ENCODE measurements at regions not wholly inside any gene's neighbourhood (a gene's known extent, or its start where the extent isn't known, plus 50 kb on each side); places are given as distances from the start of the nearest gene placed in this dataset.

DNA sequence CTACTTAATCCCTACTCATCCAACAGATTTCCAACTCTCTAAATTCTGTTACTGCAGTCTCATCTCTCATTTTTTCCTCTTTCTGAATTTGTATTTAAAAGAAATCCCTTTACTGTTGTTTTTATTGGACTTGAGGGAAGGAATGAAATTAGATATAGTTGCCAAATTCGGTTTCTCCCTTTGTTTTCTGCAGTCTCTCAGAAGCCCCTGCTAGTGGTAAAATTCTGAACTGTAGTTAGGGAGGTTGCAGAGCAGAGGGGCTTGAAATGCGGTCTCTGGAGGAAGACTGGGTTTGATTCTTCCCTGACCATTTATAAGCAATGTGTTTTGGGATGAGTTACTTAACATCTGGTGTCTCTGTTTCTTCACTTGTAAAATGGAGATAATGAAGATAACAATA is 106.3 kb upstream of the TBX18 start:
- H3K27me3 ChIP-seq (ENCODE audit: control insufficient read depth, insufficient read depth, low read length, poor library complexity, severe bottlenecking): no peaks in the 10 kb centered on the region
- H3K27me3 Mint-ChIP-seq (ENCODE audit: insufficient read depth): no peaks in the 10 kb centered on the region
- H3K36me3 ChIP-seq (ENCODE audit: control insufficient read depth, insufficient read depth, low read length): no peaks in the 10 kb centered on the region
- no peak overlapping the region for H3K9ac ChIP-seq (ENCODE audit: extremely low read depth, low read length, poor library complexity, severe bottlenecking)
- H3K4me3 ChIP-seq (ENCODE audit: low read length): no peak overlapping the region
- no peaks in the 10 kb centered on the region for H3K4me1 Mint-ChIP-seq
- H3K4me3 Mint-ChIP-seq: no peak overlapping the region
- DNase-seq: no peak
- H3K9me3 Mint-ChIP-seq: no peaks in the 10 kb centered on the region
- TF ChIP-seq, protein P1, sequence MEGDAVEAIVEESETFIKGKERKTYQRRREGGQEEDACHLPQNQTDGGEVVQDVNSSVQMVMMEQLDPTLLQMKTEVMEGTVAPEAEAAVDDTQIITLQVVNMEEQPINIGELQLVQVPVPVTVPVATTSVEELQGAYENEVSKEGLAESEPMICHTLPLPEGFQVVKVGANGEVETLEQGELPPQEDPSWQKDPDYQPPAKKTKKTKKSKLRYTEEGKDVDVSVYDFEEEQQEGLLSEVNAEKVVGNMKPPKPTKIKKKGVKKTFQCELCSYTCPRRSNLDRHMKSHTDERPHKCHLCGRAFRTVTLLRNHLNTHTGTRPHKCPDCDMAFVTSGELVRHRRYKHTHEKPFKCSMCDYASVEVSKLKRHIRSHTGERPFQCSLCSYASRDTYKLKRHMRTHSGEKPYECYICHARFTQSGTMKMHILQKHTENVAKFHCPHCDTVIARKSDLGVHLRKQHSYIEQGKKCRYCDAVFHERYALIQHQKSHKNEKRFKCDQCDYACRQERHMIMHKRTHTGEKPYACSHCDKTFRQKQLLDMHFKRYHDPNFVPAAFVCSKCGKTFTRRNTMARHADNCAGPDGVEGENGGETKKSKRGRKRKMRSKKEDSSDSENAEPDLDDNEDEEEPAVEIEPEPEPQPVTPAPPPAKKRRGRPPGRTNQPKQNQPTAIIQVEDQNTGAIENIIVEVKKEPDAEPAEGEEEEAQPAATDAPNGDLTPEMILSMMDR (conservative IDR thresholded peaks at IDR 0.05): peak; percentile 54
- no peak overlapping the region for H3K27ac ChIP-seq (ENCODE audit: low read depth, low read length)
- H3K4me1 ChIP-seq (ENCODE audit: control insufficient read depth, insufficient read depth, low read length): no peaks in the 10 kb centered on the region
- H3K9me3 ChIP-seq (ENCODE audit: control insufficient read depth, low read length): no peaks in the 10 kb centered on the region
- WGBS, 2 experiments (ENCODE audit: insufficient coverage in 1 of 2, insufficient read length in 1 of 2): 72 to 80% methylated on average over 1 to 2 of the region's 2 CpGs
- H3K36me3 Mint-ChIP-seq (ENCODE audit: low read depth): no peaks in the 10 kb centered on the region
- no peak overlapping the region for H3K27ac Mint-ChIP-seq

DNA sequence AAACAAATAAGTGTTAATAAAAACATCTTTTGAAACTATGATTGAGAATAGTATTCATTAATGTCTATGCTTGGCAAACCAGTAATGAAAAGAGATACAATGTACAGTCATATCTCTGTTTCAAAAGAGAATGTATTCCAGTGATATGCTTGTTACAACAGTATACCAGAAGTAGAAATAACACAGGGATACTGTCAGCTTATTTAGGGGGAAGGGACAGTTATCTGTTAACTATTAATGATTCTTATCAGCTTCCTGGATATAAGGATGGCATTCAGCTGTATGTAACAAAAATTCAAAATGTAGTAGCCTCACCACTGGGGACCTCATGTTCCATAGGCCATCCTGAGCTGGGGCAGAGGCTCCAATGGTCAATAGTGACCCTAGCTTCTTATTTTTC is 103.8 kb upstream of the TBX18 start:
- H3K9ac ChIP-seq (ENCODE audit: extremely low read depth, low read length, poor library complexity, severe bottlenecking): no peak overlapping the region
- Mint-ChIP-seq H3K27ac (no peak overlapping the region), H3K4me1 (no peaks in the 10 kb centered on the region), H3K27me3 (ENCODE audit: insufficient read depth) (no peaks in the 10 kb centered on the region), H3K9me3 (no peaks in the 10 kb centered on the region), H3K4me3 (no peak overlapping the region), H3K36me3 (ENCODE audit: low read depth) (no peaks in the 10 kb centered on the region)
- H3K4me1 ChIP-seq (ENCODE audit: control insufficient read depth, insufficient read depth, low read length): no peaks in the 10 kb centered on the region
- H3K4me3 ChIP-seq (ENCODE audit: low read length): no peak overlapping the region
- TF ChIP-seq, protein P1 (conservative IDR thresholded peaks at IDR 0.05): no peak
- no peak overlapping the region for H3K27ac ChIP-seq (ENCODE audit: low read depth, low read length)
- no peak for DNase-seq
- no peaks in the 10 kb centered on the region for H3K36me3 ChIP-seq (ENCODE audit: control insufficient read depth, insufficient read depth, low read length)
- H3K27me3 ChIP-seq (ENCODE audit: control insufficient read depth, insufficient read depth, low read length, poor library complexity, severe bottlenecking): no peaks in the 10 kb centered on the region
- no peaks in the 10 kb centered on the region for H3K9me3 ChIP-seq (ENCODE audit: control insufficient read depth, low read length)

DNA sequence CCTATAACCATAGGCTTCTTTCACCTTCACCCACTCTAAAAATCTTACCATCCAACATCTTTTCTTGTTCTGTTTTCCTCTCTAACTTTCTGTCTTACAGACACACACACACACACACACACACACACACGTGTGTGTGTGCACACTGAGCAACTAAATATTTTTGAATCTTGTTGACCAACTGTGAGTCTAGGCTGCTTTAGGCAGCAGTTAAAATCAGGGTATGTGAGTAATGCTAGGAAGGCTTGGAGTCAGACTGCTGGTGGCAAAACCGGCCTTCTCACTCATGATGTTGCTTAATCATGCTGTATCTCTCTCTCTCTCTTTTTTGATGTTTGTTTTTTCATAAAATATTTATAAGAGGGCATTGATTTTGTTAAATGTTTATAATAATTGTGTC is 103.1 kb upstream of the TBX18 start:
- Histone ChIP-seq H3K9me3 (ENCODE audit: control insufficient read depth, low read length) (no peaks in the 10 kb centered on the region), H3K9ac (ENCODE audit: extremely low read depth, low read length, poor library complexity, severe bottlenecking) (no peak overlapping the region), H3K4me3 (ENCODE audit: low read length) (no peak overlapping the region), H3K27ac (ENCODE audit: low read depth, low read length) (no peak overlapping the region), H3K27me3 (ENCODE audit: control insufficient read depth, insufficient read depth, low read length, poor library complexity, severe bottlenecking) (no peaks in the 10 kb centered on the region), H3K36me3 (ENCODE audit: control insufficient read depth, insufficient read depth, low read length) (no peaks in the 10 kb centered on the region), H3K4me1 (ENCODE audit: control insufficient read depth, insufficient read depth, low read length) (no peaks in the 10 kb centered on the region)
- H3K36me3 Mint-ChIP-seq (ENCODE audit: low read depth): no peaks in the 10 kb centered on the region
- no peaks in the 10 kb centered on the region for H3K27me3 Mint-ChIP-seq (ENCODE audit: insufficient read depth)
- H3K4me1 Mint-ChIP-seq: no peaks in the 10 kb centered on the region
- H3K9me3 Mint-ChIP-seq: no peaks in the 10 kb centered on the region
- 68% methylated on average over 2 of the region's 2 CpGs; no CpG with 5 or more reads in 1 of the 2 experiments for WGBS, 2 experiments (ENCODE audit: insufficient coverage in 1 of 2, insufficient read length in 1 of 2)
- DNase-seq: no peak
- TF ChIP-seq, protein P1 (conservative IDR thresholded peaks at IDR 0.05): no peak
- H3K27ac Mint-ChIP-seq: no peak overlapping the region
- no peak overlapping the region for H3K4me3 Mint-ChIP-seq
